ENCODE measurements at regions not wholly inside any gene's neighbourhood (a gene's known extent, or its start where the extent isn't known, plus 50 kb on each side); places are given as distances from the start of the nearest gene placed in this dataset.

- TF ChIP-seq, protein P1, sequence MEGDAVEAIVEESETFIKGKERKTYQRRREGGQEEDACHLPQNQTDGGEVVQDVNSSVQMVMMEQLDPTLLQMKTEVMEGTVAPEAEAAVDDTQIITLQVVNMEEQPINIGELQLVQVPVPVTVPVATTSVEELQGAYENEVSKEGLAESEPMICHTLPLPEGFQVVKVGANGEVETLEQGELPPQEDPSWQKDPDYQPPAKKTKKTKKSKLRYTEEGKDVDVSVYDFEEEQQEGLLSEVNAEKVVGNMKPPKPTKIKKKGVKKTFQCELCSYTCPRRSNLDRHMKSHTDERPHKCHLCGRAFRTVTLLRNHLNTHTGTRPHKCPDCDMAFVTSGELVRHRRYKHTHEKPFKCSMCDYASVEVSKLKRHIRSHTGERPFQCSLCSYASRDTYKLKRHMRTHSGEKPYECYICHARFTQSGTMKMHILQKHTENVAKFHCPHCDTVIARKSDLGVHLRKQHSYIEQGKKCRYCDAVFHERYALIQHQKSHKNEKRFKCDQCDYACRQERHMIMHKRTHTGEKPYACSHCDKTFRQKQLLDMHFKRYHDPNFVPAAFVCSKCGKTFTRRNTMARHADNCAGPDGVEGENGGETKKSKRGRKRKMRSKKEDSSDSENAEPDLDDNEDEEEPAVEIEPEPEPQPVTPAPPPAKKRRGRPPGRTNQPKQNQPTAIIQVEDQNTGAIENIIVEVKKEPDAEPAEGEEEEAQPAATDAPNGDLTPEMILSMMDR (IDR thresholded peaks at IDR 0.05; ENCODE audit: insufficient read depth, low read depth, low read length, missing control alignments), result no peak
- no peak overlapping the region for H3K4me3 ChIP-seq (ENCODE audit: low read depth, low read length)
- no peak for DNase-seq (ENCODE audit: low read depth)
These were observed 511.9 kb downstream of the TMEM121 start for GRCh38 chr14:106038263-106038662.

- H3K4me3 ChIP-seq (ENCODE audit: low read depth, low read length), result no peak overlapping the region
- peak; percentile 48 for DNase-seq (ENCODE audit: low read depth)
- TF ChIP-seq, protein P1 (IDR thresholded peaks at IDR 0.05; ENCODE audit: insufficient read depth, low read depth, low read length, missing control alignments), result peak; percentile 49
These were observed 513.0 kb downstream of the TMEM121 start for GRCh38 chr14:106039400-106039799.

DNA sequence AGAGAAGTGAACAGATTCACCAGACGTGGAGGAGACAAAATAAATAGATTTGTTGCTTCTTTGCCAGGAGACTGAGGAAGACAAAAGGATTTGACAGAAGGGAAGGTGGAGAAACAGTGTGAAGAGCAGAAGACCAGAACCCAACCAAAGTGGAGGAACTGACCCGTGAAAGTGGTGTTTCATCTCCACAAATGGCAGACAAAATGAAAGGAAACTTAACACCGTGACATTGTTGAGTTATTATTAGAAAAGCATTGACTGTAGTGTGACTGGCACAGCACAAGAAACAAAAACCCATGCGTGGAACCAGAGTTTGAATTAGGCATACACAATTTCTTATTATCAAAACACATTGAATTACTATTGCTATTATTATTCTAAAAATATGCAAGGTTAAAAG is 518.1 kb downstream of the TMEM121 start:
- TF ChIP-seq, protein P1 (IDR thresholded peaks at IDR 0.05; ENCODE audit: insufficient read depth, low read depth, low read length, missing control alignments), result no peak
- DNase-seq (ENCODE audit: low read depth), result peak; percentile 26
- no peak overlapping the region for H3K4me3 ChIP-seq (ENCODE audit: low read depth, low read length)

- peak overlapping the region; percentile 24 for H3K4me3 ChIP-seq (ENCODE audit: low read depth, low read length)
- peak; percentile 87 for DNase-seq (ENCODE audit: low read depth)
- TF ChIP-seq, protein P1 (IDR thresholded peaks at IDR 0.05; ENCODE audit: insufficient read depth, low read depth, low read length, missing control alignments), result peak; percentile 97
These were observed 518.7 kb downstream of the TMEM121 start for GRCh38 chr14:106044949-106045596.

- no peak overlapping the region for H3K4me3 ChIP-seq (ENCODE audit: low read depth, low read length)
- TF ChIP-seq, protein P1 (IDR thresholded peaks at IDR 0.05; ENCODE audit: insufficient read depth, low read depth, low read length, missing control alignments), result no peak
- no peak for DNase-seq (ENCODE audit: low read depth)
These were observed 525.4 kb downstream of the TMEM121 start for GRCh38 chr14:106051796-106052195.

DNA sequence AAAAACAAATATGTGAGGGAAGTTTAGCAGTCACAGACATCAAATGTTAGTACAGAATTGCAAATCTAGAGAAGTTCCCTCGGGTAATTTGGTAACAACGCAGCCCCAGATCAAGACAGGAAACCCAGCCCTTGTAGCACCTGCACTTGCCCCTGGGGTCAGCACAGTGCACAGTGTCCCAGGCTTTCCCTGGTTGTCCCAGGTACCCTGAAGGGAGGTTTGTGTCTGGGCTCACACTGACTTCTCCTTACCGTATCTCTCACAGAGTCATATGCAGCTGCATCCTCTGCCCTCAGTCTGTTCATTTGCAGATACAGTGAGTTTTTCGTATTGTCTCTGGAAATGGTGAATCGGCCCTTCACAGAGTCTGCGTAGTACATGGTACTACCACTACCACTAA is 528.9 kb downstream of the TMEM121 start:
- DNase-seq (ENCODE audit: low read depth), result no peak
- no peak overlapping the region for H3K4me3 ChIP-seq (ENCODE audit: low read depth, low read length)
- TF ChIP-seq, protein P1 (IDR thresholded peaks at IDR 0.05; ENCODE audit: insufficient read depth, low read depth, low read length, missing control alignments), result no peak

GRCh38 chr14:106058342-106058741 is 532.0 kb downstream of the TMEM121 start:
- TF ChIP-seq, protein P1 (IDR thresholded peaks at IDR 0.05; ENCODE audit: insufficient read depth, low read depth, low read length, missing control alignments), result no peak
- no peak for DNase-seq (ENCODE audit: low read depth)
- H3K4me3 ChIP-seq (ENCODE audit: low read depth, low read length), result no peak overlapping the region
